Trophoblast cell (in vitro differentiated cells and primary cell): ENCODE measurements at regions not wholly inside any gene's neighbourhood (a gene's known extent, or its start where the extent isn't known, plus 50 kb on each side); places are given as distances from the start of the nearest gene placed in this dataset.
"Not testable (repeated sequence)": the region's sequence is repeated elsewhere in the genome, so short reads cannot be mapped to it uniquely, and the experiment has no call there.

Experiments
- DNase-seq, 2 donors: peaks; one replicate each; pipeline ENCODE4 v3.0.0-alpha.2; 2016
- H2AFZ ChIP-seq: 2 replicates; pipeline ENCODE4 v1.6.1; 2013; ENCODE audit warnings: low read length, moderate library complexity, mild to moderate bottlenecking; ENCODE audit not compliant: insufficient read depth, poor library complexity
- H2AK5ac ChIP-seq: 2 replicates; pipeline ENCODE4 v1.6.1; 2013; ENCODE audit warnings: mild to moderate bottlenecking, low read length
- H2BK120ac ChIP-seq: 2 replicates; pipeline ENCODE4 v1.6.1; 2013; ENCODE audit warnings: low read length, mild to moderate bottlenecking, moderate library complexity; ENCODE audit not compliant: insufficient read depth, poor library complexity
- H2BK12ac ChIP-seq: 2 replicates; pipeline ENCODE4 v1.6.1; 2013; ENCODE audit warnings: mild to moderate bottlenecking, low read length, moderate library complexity
- H2BK5ac ChIP-seq: 2 replicates; pipeline ENCODE4 v1.6.1; 2013; ENCODE audit warnings: low read length, low read depth, moderate library complexity, mild to moderate bottlenecking; ENCODE audit not compliant: poor library complexity
- H3K14ac ChIP-seq: 2 replicates; pipeline ENCODE4 v1.6.1; 2013; ENCODE audit warnings: mild to moderate bottlenecking, low read length
- H3K18ac ChIP-seq: 2 replicates; pipeline ENCODE4 v1.6.1; 2013; ENCODE audit warnings: mild to moderate bottlenecking, low read length
- H3K23ac ChIP-seq: 2 replicates; pipeline ENCODE4 v1.6.1; 2013; ENCODE audit warnings: low read length
- H3K27ac ChIP-seq: 2 replicates; pipeline ENCODE4 v1.5.1; 2013; ENCODE audit warnings: low read depth, mild to moderate bottlenecking, inconsistent platforms, low read length, moderate library complexity
- H3K27me3 ChIP-seq: 2 replicates; pipeline ENCODE4 v1.6.1; 2013; ENCODE audit warnings: inconsistent platforms, mild to moderate bottlenecking, low read length, moderate library complexity; ENCODE audit not compliant: insufficient read depth
- H3K36me3 ChIP-seq, 2 experiments: 1 replicate in 1 of 2; 2 replicates in 1 of 2; pipeline ENCODE4 v1.6.1; 2013; ENCODE audit warnings: low read length in 2 of 2, mild to moderate bottlenecking in 2 of 2, moderate library complexity in 1 of 2; ENCODE audit not compliant: insufficient read depth in 2 of 2, control insufficient read depth in 1 of 2
- H3K4ac ChIP-seq: 2 replicates; pipeline ENCODE4 v1.6.1; 2013; ENCODE audit warnings: low read depth, mild to moderate bottlenecking, low read length, moderate library complexity
- H3K4me1 ChIP-seq, 2 experiments: 1 replicate in 1 of 2; 2 replicates in 1 of 2; pipeline ENCODE4 v1.6.1; 2013; ENCODE audit warnings: low read length in 2 of 2, mild to moderate bottlenecking in 2 of 2, moderate library complexity in 1 of 2; ENCODE audit not compliant: insufficient read depth in 2 of 2, control insufficient read depth in 1 of 2
- H3K4me2 ChIP-seq: 2 replicates; pipeline ENCODE4 v1.6.1; 2013; ENCODE audit warnings: inconsistent platforms, mild to moderate bottlenecking, low read length, moderate library complexity
- H3K4me3 ChIP-seq: 2 replicates; pipeline ENCODE4 v1.5.1; 2013; ENCODE audit warnings: mild to moderate bottlenecking, low read depth, low read length, inconsistent platforms
- H3K79me1 ChIP-seq: one replicate; pipeline ENCODE4 v1.6.1; 2013; ENCODE audit warnings: low read length
- H3K79me2 ChIP-seq: 2 replicates; pipeline ENCODE4 v1.6.1; 2013; ENCODE audit warnings: low read length, mild to moderate bottlenecking; ENCODE audit not compliant: control insufficient read depth, insufficient read depth, poor library complexity
- H3K9ac ChIP-seq: 2 replicates; pipeline ENCODE4 v1.6.1; 2013; ENCODE audit warnings: mild to moderate bottlenecking, low read length
- H3K9me3 ChIP-seq: 2 replicates; pipeline ENCODE4 v1.6.1; 2013; ENCODE audit warnings: low read depth, mild to moderate bottlenecking, control low read depth, inconsistent platforms, low read length; ENCODE audit not compliant: insufficient read depth
- H4K12ac ChIP-seq: 2 replicates; pipeline ENCODE4 v1.6.1; 2013; ENCODE audit warnings: low read depth, mild to moderate bottlenecking, low read length, moderate library complexity
- H4K8ac ChIP-seq: 2 replicates; pipeline ENCODE4 v1.6.1; 2013; ENCODE audit warnings: low read depth, mild to moderate bottlenecking, low read length, moderate library complexity
- H4K91ac ChIP-seq: one replicate; pipeline ENCODE4 v1.6.1; 2013; ENCODE audit warnings: low read depth, mild to moderate bottlenecking, low read length, moderate library complexity
- WGBS: extraction: QIAGEN DNeasy Blood & Tissue Kit; methylation state at CpG from one replicate; pipeline ENCODE4 v1.1.7; 2013; ENCODE audit warnings: missing lambda C conversion rate; ENCODE audit not compliant: insufficient read length, insufficient coverage; ENCODE audit errors: extremely low coverage; 5-methylcytosine and 5-hydroxymethylcytosine counted together

- Histone ChIP-seq H3K79me2 (no peaks in the 10 kb centered on the region), H4K91ac (no peak overlapping the region), H3K9ac (no peak overlapping the region), H2AK5ac (no peak overlapping the region), H2BK120ac (no peak overlapping the region), H3K4ac (no peak overlapping the region), H3K18ac (no peak overlapping the region), H3K36me3 (no peaks in the 10 kb centered on the region), H3K9me3 (no peaks in the 10 kb centered on the region), H3K14ac (no peak overlapping the region), H3K27me3 (no peaks in the 10 kb centered on the region), H3K23ac (no peak overlapping the region), H3K4me2 (no peak overlapping the region), H4K12ac (no peak overlapping the region), H2BK5ac (no peak overlapping the region), H2BK12ac (no peak overlapping the region), H3K4me3 (no peak overlapping the region), H3K27ac (no peak overlapping the region), H2AFZ (no peak overlapping the region), H3K79me1 (no peaks in the 10 kb centered on the region), H3K4me1 (no peaks in the 10 kb centered on the region), H4K8ac (no peak overlapping the region)
- no CpG with 5 or more reads among the region's 1 CpG for WGBS
- no peak for DNase-seq
Measured at GRCh38 chr14:37746140-37746832, 150.9 kb downstream of the TTC6 start.

DNA sequence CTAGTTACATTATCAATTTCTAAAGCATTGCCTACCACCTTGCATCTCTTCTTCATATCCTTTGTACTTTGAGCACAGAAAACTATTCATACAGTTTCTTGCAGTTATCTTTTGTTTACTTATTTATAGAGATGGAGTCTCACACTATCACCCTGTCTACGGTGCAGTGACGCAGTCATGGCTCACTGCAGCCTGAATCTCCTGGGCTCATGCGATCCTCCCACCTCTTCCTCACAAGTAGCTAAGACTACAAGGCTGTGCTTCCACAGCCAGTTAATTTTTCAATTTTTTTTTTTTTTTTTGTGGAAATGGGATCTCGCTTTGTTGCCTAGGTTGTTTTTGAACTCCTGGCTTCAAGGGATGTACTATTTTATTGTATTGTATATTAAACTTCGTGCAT, 158.0 kb downstream of the TTC6 start:
- no peaks in the 10 kb centered on the region for H3K9me3 ChIP-seq
- H3K4me2 ChIP-seq, result no peak overlapping the region
- H4K91ac ChIP-seq, result no peak overlapping the region
- H2AK5ac ChIP-seq, result no peak overlapping the region
- H2AFZ ChIP-seq, result no peak overlapping the region
- no peaks in the 10 kb centered on the region for H3K4me1 ChIP-seq
- H3K79me1 ChIP-seq, result no peaks in the 10 kb centered on the region
- no CpG with 5 or more reads among the region's 5 CpGs for WGBS
- no peak overlapping the region for H2BK12ac ChIP-seq
- H3K9ac ChIP-seq, result no peak overlapping the region
- H3K27ac ChIP-seq, result no peak overlapping the region
- no peak overlapping the region for H3K4ac ChIP-seq
- no peak overlapping the region for H3K4me3 ChIP-seq
- no peaks in the 10 kb centered on the region for H3K79me2 ChIP-seq
- DNase-seq, result no peak
- no peaks in the 10 kb centered on the region for H3K36me3 ChIP-seq
- H3K27me3 ChIP-seq, result no peaks in the 10 kb centered on the region
- no peak overlapping the region for H2BK5ac ChIP-seq
- no peak overlapping the region for H4K8ac ChIP-seq
- no peak overlapping the region for H4K12ac ChIP-seq
- no peak overlapping the region for H2BK120ac ChIP-seq
- no peak overlapping the region for H3K23ac ChIP-seq
- no peak overlapping the region for H3K18ac ChIP-seq
- no peak overlapping the region for H3K14ac ChIP-seq

DNA sequence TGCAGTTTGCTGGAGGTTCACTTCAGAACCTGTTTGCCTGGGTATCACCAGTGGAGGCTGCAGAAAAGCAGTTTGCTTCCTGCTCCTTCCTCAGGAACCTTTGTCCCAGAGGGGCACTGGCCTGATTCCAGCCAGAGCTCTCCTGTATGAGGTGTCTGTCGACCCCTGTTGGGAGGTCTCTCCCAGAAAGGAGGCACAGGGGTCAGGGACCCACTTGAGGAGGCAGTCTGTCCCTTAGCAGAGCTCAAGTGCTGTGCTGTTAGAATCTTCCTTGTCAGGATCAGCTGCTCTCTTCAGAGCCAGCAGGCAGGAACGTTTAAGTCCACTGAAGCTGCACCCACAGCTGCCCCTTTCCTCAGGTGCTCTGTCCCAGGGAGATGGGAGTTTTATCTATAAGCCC, 164.8 kb downstream of the TTC6 start:
- H3K4me1 ChIP-seq, H3K79me2 ChIP-seq, H2AK5ac ChIP-seq, H3K4me3 ChIP-seq, H3K4me2 ChIP-seq, H3K9ac ChIP-seq, H3K9me3 ChIP-seq, H4K8ac ChIP-seq, H3K4ac ChIP-seq, H3K27me3 ChIP-seq, H3K14ac ChIP-seq, H3K27ac ChIP-seq, H2BK120ac ChIP-seq, H3K36me3 ChIP-seq, H3K18ac ChIP-seq, H4K91ac ChIP-seq, H2BK5ac ChIP-seq, H4K12ac ChIP-seq, DNase-seq, H3K79me1 ChIP-seq, H3K23ac ChIP-seq, H2AFZ ChIP-seq, H2BK12ac ChIP-seq: not testable (repeated sequence)
- WGBS, result no CpG with 5 or more reads among the region's 2 CpGs

DNA sequence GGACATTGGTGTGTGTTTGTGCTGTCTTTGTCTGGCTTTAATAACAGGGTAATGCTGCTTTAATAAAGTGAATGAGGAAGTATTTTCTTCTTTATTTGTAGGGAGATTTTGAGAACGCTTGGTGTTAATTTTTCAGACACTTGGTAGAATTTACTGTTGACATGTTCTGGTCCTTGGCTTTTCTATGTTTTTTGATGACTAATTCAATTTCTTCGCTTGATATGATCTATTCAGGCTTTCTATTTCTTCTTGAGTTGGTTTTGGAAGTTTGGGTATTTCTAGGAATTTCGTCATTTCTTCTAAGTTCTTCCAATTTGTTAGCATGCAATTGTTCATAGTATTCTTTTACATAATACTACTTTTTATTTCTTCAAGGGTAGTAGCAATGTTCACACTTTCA, 167.8 kb downstream of the TTC6 start:
- H3K9me3 ChIP-seq, result no peaks in the 10 kb centered on the region
- H3K79me1 ChIP-seq, result no peaks in the 10 kb centered on the region
- no peak overlapping the region for H3K23ac ChIP-seq
- H2AFZ ChIP-seq, result no peak overlapping the region
- no peak overlapping the region for H3K18ac ChIP-seq
- H3K79me2 ChIP-seq, result no peaks in the 10 kb centered on the region
- no peak overlapping the region for H3K4me2 ChIP-seq
- no peaks in the 10 kb centered on the region for H3K4me1 ChIP-seq
- H3K14ac ChIP-seq, result no peak overlapping the region
- no peak overlapping the region for H4K12ac ChIP-seq
- no peak overlapping the region for H3K9ac ChIP-seq
- H3K4me3 ChIP-seq, result no peak overlapping the region
- DNase-seq, result no peak
- H3K4ac ChIP-seq, result no peak overlapping the region
- no peak overlapping the region for H4K91ac ChIP-seq
- H2BK120ac ChIP-seq, result no peak overlapping the region
- no peaks in the 10 kb centered on the region for H3K27me3 ChIP-seq
- H2BK12ac ChIP-seq, result no peak overlapping the region
- WGBS, result no CpG with 5 or more reads among the region's 3 CpGs
- no peak overlapping the region for H2AK5ac ChIP-seq
- H2BK5ac ChIP-seq, result no peak overlapping the region
- no peaks in the 10 kb centered on the region for H3K36me3 ChIP-seq
- no peak overlapping the region for H4K8ac ChIP-seq
- no peak overlapping the region for H3K27ac ChIP-seq
